SK-N-SH (cell line): ENCODE measurements at regions not wholly inside any gene's neighbourhood (a gene's known extent, or its start where the extent isn't known, plus 50 kb on each side); places are given as distances from the start of the nearest gene placed in this dataset.

Experiments used
- CTCF ChIP-seq: fragments of 200-600 bp; sonication (generic); IDR thresholded peaks from 2 replicates; pipeline ENCODE4 v1.6.1; 2017; ENCODE audit warnings: antibody characterized with exemption, mild to moderate bottlenecking, moderate library complexity
- NFIC ChIP-seq: IDR thresholded peaks from 2 replicates; pipeline ENCODE4 v1.4.0; 2012; ENCODE audit warnings: borderline replicate concordance

DNA sequence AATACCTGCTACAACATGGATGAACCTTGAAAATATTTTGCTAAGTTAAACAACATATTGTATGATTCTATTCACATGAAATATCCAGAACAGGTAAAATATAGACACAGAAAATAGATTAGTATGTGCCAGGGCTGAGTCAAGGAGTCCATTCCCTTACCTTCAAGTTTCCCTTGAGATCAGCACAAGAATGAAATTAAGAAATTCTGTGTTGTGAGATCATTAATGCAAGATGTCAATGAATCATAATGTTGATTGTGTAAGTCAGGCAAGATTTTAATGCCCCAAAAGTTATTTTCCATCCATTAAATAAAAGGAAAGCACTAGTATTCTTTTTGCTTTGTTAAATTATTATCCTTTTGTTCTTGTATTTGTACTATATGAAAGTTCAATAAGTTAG lies 139.4 kb downstream of the MRPL39 start:
- TF ChIP-seq CTCF (no peak), NFIC (no peak)
